K562 (cell line): ENCODE measurements at regions not wholly inside any gene's neighbourhood (a gene's known extent, or its start where the extent isn't known, plus 50 kb on each side); places are given as distances from the start of the nearest gene placed in this dataset.

Experiments used
- ATF3 ChIP-seq, 2 experiments: fragments of 450-650 bp in 1 of 2; sonication (generic) in 1 of 2; formaldehyde crosslinking in 1 of 2; IDR thresholded peaks in 1 of 2; conservative IDR thresholded peaks in 1 of 2; 2 replicates each; pipeline versions ENCODE4 v1.6.1 to v1.8.1; 2016 to 2023; ENCODE audit warnings: mild to moderate bottlenecking in 2 of 2, moderate library complexity in 2 of 2, inconsistent platforms in 1 of 2, missing genetic modification reagents in 1 of 2
- EGR1 ChIP-seq: fragments of 450-650 bp; conservative IDR thresholded peaks from 2 replicates; pipeline ENCODE4 v1.6.1; 2017; ENCODE audit warnings: mild to moderate bottlenecking
- EZH2 ChIP-seq: IDR thresholded peaks from 2 replicates; pipeline ENCODE4 v1.6.1; 2012; ENCODE audit warnings: low read depth, mild to moderate bottlenecking, inconsistent platforms, low read length, borderline replicate concordance
- JUNB ChIP-seq: fragments of 450-650 bp; formaldehyde crosslinking; conservative IDR thresholded peaks from 2 replicates; pipeline ENCODE4 v1.4.0; 2020; ENCODE audit warnings: mild to moderate bottlenecking
- NCOA2 ChIP-seq, 2 experiments: fragments of 450-650 bp; IDR thresholded peaks; 2 replicates each; pipeline ENCODE4 v1.6.1; 2018; ENCODE audit warnings: mild to moderate bottlenecking in 2 of 2, moderate library complexity in 1 of 2; ENCODE audit not compliant: partially characterized antibody in 2 of 2
- PRDM10 ChIP-seq: fragments of 450-650 bp; IDR thresholded peaks from 2 replicates; pipeline ENCODE4 v1.6.1; 2018; ENCODE audit not compliant: partially characterized antibody
- RHOXF2B ChIP-seq: fragments of 250-450 bp; sonication (Bioruptor Pico); conservative IDR thresholded peaks from 2 replicates; pipeline ENCODE4 v1.5.1; 2021
- RNF2 ChIP-seq: sonication (generic); IDR thresholded peaks from 2 replicates; pipeline ENCODE4 v1.6.1; 2016
- SRSF1 ChIP-seq: fragments of 200-400 bp; formaldehyde crosslinking; IDR thresholded peaks from 2 replicates; pipeline ENCODE4 v1.6.1; 2017; ENCODE audit warnings: mild to moderate bottlenecking, low read depth, low read length, moderate library complexity
- ZC3H4 ChIP-seq: sonication (generic); formaldehyde crosslinking; IDR thresholded peaks from 2 replicates; pipeline ENCODE4 v1.9.0; 2021; ENCODE audit warnings: missing genetic modification reagents, borderline replicate concordance
- ZNF398 ChIP-seq: fragments of 250-450 bp; sonication (Bioruptor Pico); IDR thresholded peaks from 2 replicates; pipeline ENCODE4 v1.8.0; 2021; ENCODE audit warnings: moderate library complexity, mild to moderate bottlenecking, inconsistent platforms
- ZNF512 ChIP-seq: IDR thresholded peaks from 2 replicates; pipeline ENCODE4 v1.6.1; 2016; ENCODE audit warnings: missing genetic modification characterization, missing compliant biosample characterization
- ZNF609 ChIP-seq: sonication (generic); formaldehyde crosslinking; IDR thresholded peaks from 2 replicates; pipeline ENCODE4 v1.8.1; 2023; ENCODE audit warnings: missing genetic modification reagents, mild to moderate bottlenecking, borderline replicate concordance

GRCh38 chr2:9763356-9764152, 79.7 kb upstream of the TAF1B start (continued):
- no peak for TF ChIP-seq ZNF398 (CRISPR knock-in tag)
- no peak for TF ChIP-seq EGR1
- TF ChIP-seq JUNB (CRISPR knock-in tag) = no peak
- peak; percentile 77 for TF ChIP-seq ATF3 (IDR thresholded peaks at IDR 0.05)
- no peak for TF ChIP-seq ATF3 (CRISPR knock-in tag; conservative IDR thresholded peaks at IDR 0.05)
- no peak for TF ChIP-seq ZNF609
- no peak for TF ChIP-seq EZH2
- TF ChIP-seq RHOXF2B (CRISPR knock-in tag) = no peak
- TF ChIP-seq ZNF512 (tag) = no peak
- no peak for TF ChIP-seq SRSF1
- TF ChIP-seq PRDM10 = no peak
- TF ChIP-seq RNF2 = no peak
- TF ChIP-seq ZC3H4 = no peak
- no peak for TF ChIP-seq NCOA2 (IDR thresholded peaks at IDR 0.05; ENCODE audit: partially characterized antibody in 2 of 2)
